Panc1 (cell line): ENCODE measurements at regions not wholly inside any gene's neighbourhood (a gene's known extent, or its start where the extent isn't known, plus 50 kb on each side); places are given as distances from the start of the nearest gene placed in this dataset.

ENCODE experiments used
- ATAC-seq: fragments of 200-7000 bp; cut with Tn5 transposase; 2 replicates; pipeline ENCODE4 v1.9.1; 2020; ENCODE audit warnings: mild to moderate bottlenecking, moderate library complexity
- BruUV-seq: library from RNA; stranded (reverse); fragments of 400-500 nt; replicated peaks from 2 replicates; lab custom pipeline; 2021; lab: Mats Ljungman, UMichigan
- CTCF ChIA-PET: fragments of 300-600 bp; sonication (Branson Sonifier 250); formaldehyde crosslinking; loops from one replicate; lab custom pipeline; 2022; ENCODE audit warnings: antibody characterized with exemption; lab: Charles Lee
- POLR2A ChIA-PET: fragments of 300-600 bp; sonication (Branson Sonifier 250); formaldehyde crosslinking; loops from one replicate; lab custom pipeline; 2022; ENCODE audit warnings: antibody characterized with exemption; lab: Charles Lee
- DNase-seq: peaks from one replicate; pipeline ENCODE4 v3.0.0-alpha.2; 2010; ENCODE audit warnings: low read depth, low spot score
- H3K27ac ChIP-seq: 2 replicates; pipeline ENCODE4 v1.5.1; 2011; ENCODE audit warnings: mild to moderate bottlenecking, low read length, inconsistent platforms
- H3K27me3 ChIP-seq: fragments of 200-500 bp; sonication (Bioruptor generic); 2 replicates; pipeline ENCODE4 v1.6.0; 2014; ENCODE audit warnings: low read length, inconsistent platforms; ENCODE audit not compliant: control insufficient read depth, insufficient read depth
- H3K36me3 ChIP-seq: fragments of 200-500 bp; sonication (Bioruptor generic); 2 replicates; pipeline ENCODE4 v1.5.1; 2014; ENCODE audit warnings: inconsistent platforms, mild to moderate bottlenecking, low read length, moderate library complexity; ENCODE audit not compliant: control insufficient read depth, insufficient read depth
- H3K4me1 ChIP-seq: 2 replicates; pipeline ENCODE4 v1.5.1; 2011; ENCODE audit warnings: inconsistent platforms, mild to moderate bottlenecking, low read length, moderate library complexity; ENCODE audit not compliant: control insufficient read depth, insufficient read depth
- H3K4me3 ChIP-seq, 2 experiments: 2 replicates each; pipeline ENCODE4 v1.5.1; 2011 to 2012; ENCODE audit warnings: low read depth in 2 of 2, low read length in 2 of 2, mild to moderate bottlenecking in 2 of 2, inconsistent platforms in 1 of 2, moderate library complexity in 1 of 2
- H3K9me3 ChIP-seq: fragments of 200-500 bp; sonication (Bioruptor generic); 2 replicates; pipeline ENCODE4 v1.5.1; 2014; ENCODE audit warnings: low read depth, mild to moderate bottlenecking, inconsistent platforms, low read length, moderate library complexity; ENCODE audit not compliant: control insufficient read depth, insufficient read depth
- POLR2AphosphoS5 ChIP-seq: IDR thresholded peaks from 2 replicates; pipeline ENCODE4 v1.6.1; 2012; ENCODE audit warnings: mild to moderate bottlenecking, low read depth, low read length, moderate library complexity
- REST ChIP-seq, 2 experiments: IDR thresholded peaks; 2 replicates each; pipeline ENCODE4 v1.6.1; 2011 to 2012; ENCODE audit warnings: low read depth in 2 of 2, control low read depth in 1 of 2, low read length in 1 of 2, mild to moderate bottlenecking in 1 of 2, moderate library complexity in 1 of 2; ENCODE audit not compliant: insufficient read depth in 1 of 2
- SIN3A ChIP-seq: IDR thresholded peaks from 2 replicates; pipeline ENCODE4 v1.6.1; 2012; ENCODE audit warnings: low read depth, mild to moderate bottlenecking, low read length, moderate library complexity, borderline replicate concordance; ENCODE audit not compliant: insufficient read depth
- TCF7L2 ChIP-seq: IDR thresholded peaks from 2 replicates; pipeline ENCODE4 v1.6.1; 2011; ENCODE audit warnings: mild to moderate bottlenecking, low read depth, low read length, inconsistent platforms
- in situ Hi-C: cut with HindIII; loops from 2 replicates; pipeline ENCODE4 v1.10.0; 2016; ENCODE audit warnings: low sequenced_read_pairs, low pct_unique_long_range_greater_than_20kb
- intact Hi-C: fragments of 100-400 bp; cut with micrococcal nuclease; formaldehyde crosslinking; loops from one replicate; pipeline ENCODE4 v1.10.0; 2022; ENCODE audit not compliant: unreplicated experiment
- TF ChIP-seq, protein P1 (sequence below): fragments of 450-650 bp; IDR thresholded peaks from 2 replicates; pipeline ENCODE4 v1.5.1; 2017; ENCODE audit warnings: mild to moderate bottlenecking

DNA sequence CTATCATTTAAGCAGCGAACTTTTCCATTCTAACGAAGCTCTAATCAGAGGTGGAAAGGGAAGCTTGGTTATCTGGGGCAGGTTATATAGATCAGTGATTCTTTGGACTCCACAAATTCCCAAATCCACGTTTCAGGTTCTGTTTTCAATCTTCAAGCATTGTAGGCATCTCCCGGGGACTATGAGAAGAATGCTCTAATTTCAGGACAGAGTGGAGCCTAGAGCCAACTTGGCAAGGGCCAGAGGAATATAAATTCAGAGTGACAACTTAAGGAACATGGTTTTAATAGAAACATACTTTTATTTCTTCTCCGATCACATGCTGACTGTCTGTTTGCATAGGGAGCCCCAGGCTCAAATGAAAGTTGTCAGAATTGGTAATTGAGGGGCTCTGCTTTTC is 514.0 kb upstream of the KLF4 start:
- Histone ChIP-seq H3K27me3 (no peaks in the 10 kb centered on the region), H3K9me3 (no peaks in the 10 kb centered on the region), H3K36me3 (no peaks in the 10 kb centered on the region), H3K4me3 (no peak overlapping the region), H3K4me1 (no peaks in the 10 kb centered on the region), H3K27ac (no peak overlapping the region)
- DNase-seq (no peak), ATAC-seq (no peak)
- ChIA-PET CTCF (interaction anchor here (0.6 kb wide), 1 partner anchor 269 kb away, joined by 3 read pairs; no protein-coding TSS in a partner anchor), POLR2A (no interaction called here)
- no TSS peak for BruUV-seq
- in situ Hi-C loops: no loop called here
- intact Hi-C loops: no loop called here
- TF ChIP-seq TCF7L2 (no peak), SIN3A (no peak), REST (IDR thresholded peaks at IDR 0.05; ENCODE audit: insufficient read depth in 1 of 2, low read depth in 2 of 2, low read length in 1 of 2) (no peak), POLR2AphosphoS5 (no peak)
- TF ChIP-seq, protein P1, sequence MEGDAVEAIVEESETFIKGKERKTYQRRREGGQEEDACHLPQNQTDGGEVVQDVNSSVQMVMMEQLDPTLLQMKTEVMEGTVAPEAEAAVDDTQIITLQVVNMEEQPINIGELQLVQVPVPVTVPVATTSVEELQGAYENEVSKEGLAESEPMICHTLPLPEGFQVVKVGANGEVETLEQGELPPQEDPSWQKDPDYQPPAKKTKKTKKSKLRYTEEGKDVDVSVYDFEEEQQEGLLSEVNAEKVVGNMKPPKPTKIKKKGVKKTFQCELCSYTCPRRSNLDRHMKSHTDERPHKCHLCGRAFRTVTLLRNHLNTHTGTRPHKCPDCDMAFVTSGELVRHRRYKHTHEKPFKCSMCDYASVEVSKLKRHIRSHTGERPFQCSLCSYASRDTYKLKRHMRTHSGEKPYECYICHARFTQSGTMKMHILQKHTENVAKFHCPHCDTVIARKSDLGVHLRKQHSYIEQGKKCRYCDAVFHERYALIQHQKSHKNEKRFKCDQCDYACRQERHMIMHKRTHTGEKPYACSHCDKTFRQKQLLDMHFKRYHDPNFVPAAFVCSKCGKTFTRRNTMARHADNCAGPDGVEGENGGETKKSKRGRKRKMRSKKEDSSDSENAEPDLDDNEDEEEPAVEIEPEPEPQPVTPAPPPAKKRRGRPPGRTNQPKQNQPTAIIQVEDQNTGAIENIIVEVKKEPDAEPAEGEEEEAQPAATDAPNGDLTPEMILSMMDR: no peak

DNA sequence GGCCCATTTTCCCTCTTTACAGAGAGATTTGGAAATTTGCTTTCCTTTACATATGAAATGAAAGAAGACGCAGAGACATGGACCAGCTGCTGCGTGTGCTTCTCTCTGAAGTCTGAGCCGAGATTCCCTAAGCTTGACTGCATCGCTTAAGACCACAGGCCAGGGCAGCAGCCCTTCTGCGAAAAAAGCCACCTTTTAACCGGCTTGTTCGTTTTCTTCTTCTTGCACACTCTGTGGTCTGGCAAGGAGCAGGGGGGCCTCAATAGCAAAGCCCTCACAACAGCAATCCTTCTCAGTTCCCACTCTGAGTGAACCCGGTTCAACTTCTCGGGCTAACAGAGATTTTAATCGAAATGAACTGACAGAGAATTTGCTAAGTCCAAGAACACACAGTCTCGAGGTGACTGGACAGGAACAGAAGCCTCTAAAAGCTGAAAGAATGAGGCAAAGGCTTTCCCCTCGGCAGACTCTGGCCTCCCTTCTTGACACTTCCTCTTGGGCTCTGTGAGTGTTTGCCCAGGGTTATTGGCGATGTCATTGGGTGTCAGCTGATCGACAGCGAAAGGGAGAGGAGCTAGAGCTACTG is 512.9 kb upstream of the KLF4 start:
- CTCF ChIA-PET: no interaction called here
- in situ Hi-C loops: no loop called here
- POLR2A ChIA-PET: interaction anchor here (0.5 kb wide), 1 partner anchor 56 kb away, joined by 8 read pairs; no protein-coding TSS in a partner anchor

More for the DNA sequence above, 512.9 kb upstream of the KLF4 start:
- no peak overlapping the region for H3K27ac ChIP-seq
- H3K4me3 ChIP-seq: no peak overlapping the region
- intact Hi-C loops: no loop called here
- no peaks in the 10 kb centered on the region for H3K27me3 ChIP-seq
- no peaks in the 10 kb centered on the region for H3K4me1 ChIP-seq
- ATAC-seq (no peak), DNase-seq (no peak)
- no TSS peak for BruUV-seq
- no peaks in the 10 kb centered on the region for H3K36me3 ChIP-seq
- no peaks in the 10 kb centered on the region for H3K9me3 ChIP-seq
- TF ChIP-seq, protein P1: no peak
- TF ChIP-seq REST (IDR thresholded peaks at IDR 0.05; ENCODE audit: insufficient read depth in 1 of 2, low read depth in 2 of 2, low read length in 1 of 2) (no peak), POLR2AphosphoS5 (no peak), TCF7L2 (no peak)
